GM21723 (cell line): ENCODE measurements at regions not wholly inside any gene's neighbourhood (a gene's known extent, or its start where the extent isn't known, plus 50 kb on each side); places are given as distances from the start of the nearest gene placed in this dataset.

Source experiments
- ATAC-seq: cut with Tn5 transposase; IDR thresholded peaks from one replicate; pipeline ENCODE4 v1.9.1; 2021; ENCODE audit warnings: mild to moderate bottlenecking, moderate library complexity; ENCODE audit not compliant: unreplicated experiment

DNA sequence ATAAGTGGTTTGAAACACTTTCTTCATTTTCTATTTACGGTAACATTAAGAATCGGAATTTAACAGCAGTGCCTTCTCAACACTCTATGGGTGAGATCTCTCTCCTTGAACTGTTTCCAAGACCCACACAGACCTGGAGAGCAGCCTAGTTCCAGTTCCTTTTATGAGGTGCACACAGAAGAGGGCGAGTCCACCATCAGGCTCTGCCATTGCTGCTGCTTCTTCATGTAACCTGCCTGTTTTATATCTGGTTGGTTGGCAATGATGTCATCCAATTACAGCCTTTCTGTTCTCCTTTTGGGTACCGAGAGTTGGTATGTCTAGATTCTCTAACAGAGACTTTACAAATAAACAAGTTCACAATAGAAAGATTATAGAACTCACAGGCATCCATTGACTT, 225.7 kb downstream of the UTP18 start:
- ATAC-seq: no peak

DNA sequence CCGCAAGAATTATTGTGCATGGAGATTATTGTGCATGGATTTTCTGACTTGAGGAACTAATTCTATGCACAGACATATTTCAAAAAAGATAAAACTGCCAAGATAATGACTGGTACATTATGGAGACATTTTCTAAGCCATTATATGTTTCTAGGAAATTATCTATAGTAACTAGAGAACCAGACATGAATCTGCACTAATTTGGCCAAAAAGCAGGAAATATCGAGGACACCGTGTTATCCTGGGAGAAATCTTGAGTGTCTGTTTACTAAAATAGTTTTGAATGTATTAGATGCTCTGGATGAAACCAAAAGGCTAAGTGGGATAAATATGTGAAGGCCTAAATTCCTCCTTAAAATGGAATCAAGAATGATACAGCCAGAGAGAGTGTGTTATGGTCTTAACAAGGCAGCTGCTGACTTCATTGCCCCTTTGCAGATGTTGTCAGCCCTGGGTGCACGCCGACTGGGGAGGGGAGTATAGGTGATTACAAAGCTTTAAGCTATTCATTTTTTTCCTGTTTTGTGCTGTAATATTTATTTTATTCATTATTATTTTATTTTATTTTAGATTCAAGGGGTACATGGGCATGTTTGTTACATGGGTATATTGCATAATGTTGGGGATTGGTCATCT, 226.7 kb downstream of the UTP18 start:
- no peak for ATAC-seq

DNA sequence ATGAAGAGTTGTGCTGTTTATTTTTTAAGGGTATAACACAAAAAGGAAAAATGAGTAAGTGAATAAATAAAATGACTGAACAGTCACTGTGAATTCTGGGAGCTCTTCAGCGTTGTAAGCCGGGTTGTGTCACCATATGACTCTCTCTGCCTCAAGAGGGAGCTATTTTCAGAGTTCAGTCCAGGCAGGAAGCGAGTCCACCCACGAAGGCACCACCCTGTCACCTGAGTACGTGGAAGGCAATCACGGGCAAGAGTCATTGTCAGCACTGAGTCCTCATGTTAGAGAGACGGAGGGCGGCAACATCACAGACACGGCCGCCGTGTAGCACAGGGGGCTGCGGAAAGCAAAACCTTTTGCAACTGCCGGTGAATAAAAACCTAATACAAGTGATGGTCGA, 227.6 kb downstream of the UTP18 start:
- no peak for ATAC-seq

DNA sequence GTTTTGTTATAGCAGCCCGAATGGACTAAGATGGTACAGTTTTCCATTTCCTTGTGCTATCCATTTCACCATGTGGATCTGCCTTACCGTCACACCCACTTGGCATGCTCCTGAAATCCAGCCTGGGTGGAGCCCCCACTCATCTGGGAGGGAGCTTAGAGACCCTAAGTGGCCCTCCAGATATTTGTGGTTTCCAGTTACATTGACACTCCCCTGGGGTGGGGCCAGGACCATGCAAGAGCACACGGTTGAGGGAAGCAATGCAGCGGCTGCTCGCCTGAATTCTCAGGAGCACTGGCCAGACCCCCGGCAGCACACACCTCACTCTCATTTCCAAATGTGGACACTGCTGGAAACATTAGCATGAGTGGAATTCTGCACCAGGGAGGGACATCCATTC, 231.1 kb downstream of the UTP18 start:
- ATAC-seq: no peak

DNA sequence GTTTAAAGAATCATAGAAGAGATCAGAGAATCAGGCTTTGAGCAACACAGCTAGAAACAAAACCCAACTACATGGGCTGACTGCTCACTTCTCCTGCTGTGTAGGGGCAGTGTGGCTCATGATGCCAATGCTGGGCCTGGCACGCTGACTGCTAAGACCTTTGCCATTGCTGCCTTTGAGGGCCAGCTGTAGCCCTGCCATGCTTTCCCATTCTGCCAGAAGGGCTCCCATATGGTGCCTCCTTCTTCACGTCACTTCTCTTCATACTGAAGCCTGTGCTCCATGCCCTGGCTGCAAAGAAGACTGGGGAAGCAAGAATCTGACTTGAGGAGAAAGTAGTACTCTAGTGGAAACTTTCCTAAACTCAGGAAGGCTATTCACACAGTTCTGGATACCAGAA, 232.9 kb downstream of the UTP18 start:
- ATAC-seq: no peak

DNA sequence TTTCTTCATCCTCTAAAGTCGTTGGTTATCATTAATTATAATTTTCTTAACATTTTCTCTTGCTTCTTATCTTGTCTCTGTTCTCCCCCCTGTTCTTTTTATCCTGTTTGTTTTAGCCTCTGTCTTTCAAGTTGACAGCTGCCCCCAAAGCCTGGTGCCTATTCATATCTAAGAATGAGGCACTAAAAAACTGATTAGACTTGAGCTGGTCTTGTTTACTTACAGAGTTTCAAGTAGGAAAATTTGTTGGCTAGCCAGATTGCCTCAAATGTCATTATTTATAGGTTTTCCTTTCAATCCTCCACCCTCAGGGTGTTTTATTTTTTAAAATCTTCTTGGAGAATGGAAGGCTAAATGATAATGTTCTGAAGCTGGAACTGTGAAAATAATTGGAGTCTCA, 236.0 kb downstream of the UTP18 start:
- ATAC-seq: no peak

DNA sequence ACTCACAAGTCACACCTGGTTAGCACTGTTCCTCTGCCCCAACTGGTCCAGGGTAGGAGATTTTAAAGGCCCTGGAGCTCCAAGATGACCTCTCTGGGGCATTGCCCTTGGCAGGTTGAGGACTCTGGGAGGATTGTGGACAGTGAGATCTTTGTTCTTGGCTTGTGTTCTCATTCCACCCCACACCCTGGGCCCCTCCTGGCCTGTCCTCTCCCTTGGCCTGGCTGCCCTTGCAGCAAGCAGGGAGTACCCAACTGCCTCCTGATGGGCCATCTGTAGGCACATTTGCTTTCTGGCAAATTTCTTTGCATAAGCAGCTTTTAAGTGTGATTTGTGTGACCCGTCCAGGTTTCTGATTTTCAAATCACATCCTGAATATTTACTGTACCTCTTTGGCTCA, 239.6 kb downstream of the UTP18 start:
- ATAC-seq: no peak

DNA sequence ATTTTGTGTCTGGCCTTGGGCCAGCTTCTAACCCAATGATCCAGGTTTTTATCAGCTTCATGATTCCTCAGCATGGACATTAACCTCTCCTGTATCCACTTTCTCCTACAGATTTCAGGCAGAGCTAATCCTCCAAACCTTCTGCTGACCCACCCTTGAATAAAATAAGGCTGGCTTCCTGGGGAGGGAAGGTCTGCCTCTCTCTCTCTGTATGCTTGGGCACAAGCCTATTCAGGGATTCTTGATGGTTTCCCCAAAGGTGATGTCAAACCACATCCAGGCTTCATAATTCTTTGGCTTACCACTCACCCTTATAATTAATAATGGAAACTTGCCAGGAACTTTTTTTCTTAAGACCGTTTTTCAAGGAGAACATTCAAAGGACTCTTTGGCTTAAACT, 240.1 kb downstream of the UTP18 start:
- no peak for ATAC-seq

DNA sequence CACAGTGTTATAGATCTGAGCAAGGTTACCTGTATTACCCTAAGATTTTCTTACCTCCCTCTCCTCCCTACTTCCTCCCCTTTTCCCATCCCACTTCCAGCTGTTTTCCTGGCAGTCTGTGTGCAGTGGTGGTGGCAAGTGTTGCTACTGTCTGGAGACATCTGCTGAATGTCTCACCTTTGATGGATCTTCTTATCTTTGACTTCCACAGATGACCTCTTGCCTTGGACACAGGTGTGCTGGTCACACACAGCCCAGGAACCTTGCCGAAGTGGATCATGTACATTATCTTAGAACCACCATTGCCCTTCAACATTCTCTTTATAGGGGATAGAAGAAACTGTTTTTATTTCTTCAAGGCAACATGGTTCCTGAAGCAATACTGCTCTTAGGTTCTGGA, 245.1 kb downstream of the UTP18 start:
- no peak for ATAC-seq

DNA sequence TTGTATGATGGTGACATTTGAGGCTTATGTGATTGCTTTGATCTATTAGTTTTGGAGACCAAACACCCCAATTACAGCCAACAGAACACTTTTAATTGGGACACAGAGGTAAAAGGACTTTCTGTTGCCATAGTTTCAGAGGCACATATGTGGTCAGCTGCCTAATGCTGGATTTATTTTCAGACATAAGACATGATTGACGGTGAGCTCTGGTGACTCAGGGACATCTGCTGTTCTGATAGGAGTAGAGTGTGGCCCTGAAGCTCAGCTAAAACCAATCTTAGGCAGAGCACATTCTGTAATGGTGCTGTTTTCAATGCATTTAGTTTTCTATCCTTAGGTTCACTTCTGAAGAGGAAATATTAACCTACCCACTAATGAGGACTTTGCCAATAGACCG, 247.1 kb downstream of the UTP18 start:
- ATAC-seq: no peak

DNA sequence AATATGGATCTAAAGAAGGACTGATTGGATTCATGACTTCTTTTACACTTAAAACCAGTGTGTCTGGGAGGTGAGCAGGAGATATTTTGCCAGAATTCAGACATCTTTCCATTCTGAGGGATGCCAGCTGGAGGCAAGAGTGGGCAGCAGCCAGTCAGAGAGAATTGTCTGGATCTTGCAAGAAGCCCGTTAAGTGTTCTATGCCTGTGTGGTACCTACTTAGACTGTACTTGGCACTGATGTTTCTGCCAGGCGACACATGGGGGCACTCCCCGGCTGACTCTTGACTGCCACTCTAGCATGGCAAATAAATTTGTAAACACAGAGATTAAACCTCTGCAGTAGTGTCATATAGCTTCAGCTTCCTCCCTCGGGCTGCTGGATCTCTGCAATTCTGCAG, 247.7 kb downstream of the UTP18 start:
- no peak for ATAC-seq

DNA sequence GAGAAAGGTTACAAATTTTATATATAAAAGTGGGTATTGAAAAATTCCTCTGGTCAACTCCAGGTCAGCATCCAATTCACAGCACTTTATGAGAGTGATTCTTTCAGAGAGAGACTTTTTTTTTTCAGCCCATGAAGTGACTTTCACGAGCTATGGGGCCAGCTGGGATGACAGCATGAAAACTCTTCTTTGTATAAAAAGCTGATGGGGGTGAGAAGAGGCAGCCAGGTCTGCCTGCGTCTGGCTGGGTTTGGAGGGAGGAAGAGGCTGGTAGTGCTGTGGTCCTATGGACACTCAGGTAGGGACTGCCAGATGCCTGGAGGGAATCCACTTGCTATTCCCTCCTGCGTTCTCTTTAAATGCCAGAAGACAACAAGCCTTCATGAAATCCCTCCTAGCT, 250.6 kb downstream of the UTP18 start:
- no peak for ATAC-seq

DNA sequence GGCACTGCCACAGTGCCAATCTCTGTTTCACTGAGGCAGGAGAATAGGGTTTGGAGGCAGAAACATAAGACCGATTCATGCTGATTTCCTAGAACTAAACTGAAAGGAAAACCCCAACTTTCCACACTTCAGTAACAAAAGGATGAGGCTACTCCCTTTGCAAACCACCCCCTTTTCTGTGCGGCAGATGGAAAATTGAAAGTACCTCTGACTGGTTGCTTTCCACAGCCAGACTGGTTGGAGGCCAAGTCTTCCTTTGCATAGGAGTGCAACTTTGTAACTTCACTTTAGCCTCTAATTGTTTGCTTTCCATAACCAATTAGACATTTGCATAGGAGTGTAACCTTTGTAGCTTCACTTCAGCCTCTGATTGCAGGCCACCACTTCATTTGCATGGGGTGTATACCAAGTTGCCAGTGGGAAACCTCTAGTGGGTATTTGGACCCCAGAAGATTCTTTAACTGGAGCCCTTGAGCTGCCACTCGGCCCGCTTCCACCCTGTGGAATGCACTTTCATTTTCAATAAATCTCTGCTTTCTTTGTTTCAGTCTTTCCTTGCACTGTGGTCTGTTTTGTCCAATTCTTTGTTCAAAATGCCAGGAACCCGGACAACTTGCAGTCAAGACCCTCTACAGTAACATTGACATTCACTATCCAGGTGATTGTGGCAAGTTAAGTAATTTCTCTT, 252.0 kb downstream of the UTP18 start:
- no peak for ATAC-seq

DNA sequence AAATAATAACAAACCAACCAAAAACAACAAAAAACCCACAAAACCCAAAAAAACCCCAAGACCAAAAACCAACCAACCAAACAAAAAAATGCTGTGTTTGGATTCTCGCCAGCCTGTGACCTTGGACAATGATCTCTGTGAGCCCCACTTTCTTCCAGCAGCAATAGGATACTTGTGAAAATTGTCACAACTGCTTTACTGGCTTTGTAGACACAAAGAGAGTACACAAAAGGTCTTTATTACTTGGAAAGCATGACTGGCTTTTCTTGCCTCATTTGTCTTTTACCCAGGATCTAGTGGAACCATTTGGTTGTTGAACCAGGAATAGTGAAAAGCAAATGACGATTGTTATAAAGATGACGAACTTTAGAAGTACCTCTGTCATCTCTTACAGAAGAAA, 256.6 kb downstream of the UTP18 start:
- ATAC-seq: no peak

DNA sequence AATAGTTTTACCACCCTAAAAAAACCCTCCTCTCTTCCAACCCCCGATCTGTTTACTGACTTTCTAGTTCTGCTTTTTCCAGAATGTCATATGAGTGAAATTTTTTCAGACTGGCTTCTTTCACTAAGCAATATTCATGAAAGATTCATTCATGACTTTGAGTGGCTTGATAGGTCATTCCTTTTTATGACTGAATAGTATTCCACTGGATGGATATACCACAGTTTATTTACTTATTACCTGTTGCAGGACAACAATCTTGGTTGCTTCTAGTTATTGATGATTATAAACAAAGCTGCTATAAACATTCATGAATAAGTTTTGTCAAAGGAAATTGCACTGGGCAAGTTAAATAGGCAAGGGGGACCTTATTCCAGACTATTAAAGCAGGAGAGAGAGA, 264.2 kb downstream of the UTP18 start:
- no peak for ATAC-seq

DNA sequence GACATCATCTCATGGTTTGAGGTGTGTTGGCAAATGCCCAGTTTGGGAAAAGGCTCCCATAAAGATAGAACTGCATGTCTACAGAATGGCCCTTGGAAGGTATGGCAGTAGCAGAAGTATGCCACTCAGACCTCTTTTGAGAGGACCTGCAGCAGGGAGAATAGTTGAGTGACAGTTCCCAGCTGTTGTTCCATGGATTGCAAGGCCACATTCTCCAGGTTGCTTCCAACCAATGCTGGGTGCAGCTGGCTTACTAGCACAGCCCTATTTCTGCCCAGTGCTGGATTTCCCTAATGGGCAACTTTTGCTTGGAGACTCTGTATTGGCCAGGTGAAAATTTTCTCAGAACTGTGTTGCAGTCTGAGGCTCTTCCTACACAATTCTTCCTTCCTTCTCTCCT, 266.2 kb downstream of the UTP18 start:
- no peak for ATAC-seq

DNA sequence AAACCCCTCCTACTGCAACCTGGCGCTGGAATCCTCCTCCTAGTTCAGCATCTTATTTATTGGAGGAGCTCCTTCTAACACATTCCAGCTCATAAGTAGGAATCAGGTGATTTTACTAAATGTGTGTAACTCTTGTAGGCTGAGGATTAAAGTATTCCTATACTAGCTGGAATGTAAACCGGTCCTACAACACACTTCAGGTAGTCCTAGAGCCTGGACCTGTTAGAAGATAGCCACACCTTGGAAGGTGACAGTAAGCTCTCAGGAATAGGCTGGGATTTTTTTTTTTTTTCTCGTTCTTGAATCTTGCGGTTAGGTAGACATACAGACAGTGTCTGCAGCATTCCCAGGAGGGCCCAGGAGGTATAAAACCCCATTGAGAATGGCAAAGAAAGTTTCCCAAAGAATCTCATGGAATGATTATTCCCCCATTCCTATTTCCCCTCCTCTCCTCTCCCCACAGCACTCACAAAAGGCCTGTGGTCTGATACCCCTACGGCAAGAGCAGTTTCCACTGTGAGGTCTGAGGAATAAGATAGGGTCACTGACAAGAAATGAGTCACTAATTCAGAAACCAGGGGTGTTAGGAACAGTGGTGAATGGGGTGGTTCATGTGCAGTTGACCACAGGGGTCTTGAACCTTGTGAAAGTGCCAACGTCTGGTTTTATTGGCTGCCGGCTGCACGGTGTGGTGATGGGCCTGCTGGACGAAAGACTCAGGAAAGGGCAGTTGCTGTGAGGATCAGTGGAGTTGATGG, 267.1 kb downstream of the UTP18 start:
- ATAC-seq: no peak

DNA sequence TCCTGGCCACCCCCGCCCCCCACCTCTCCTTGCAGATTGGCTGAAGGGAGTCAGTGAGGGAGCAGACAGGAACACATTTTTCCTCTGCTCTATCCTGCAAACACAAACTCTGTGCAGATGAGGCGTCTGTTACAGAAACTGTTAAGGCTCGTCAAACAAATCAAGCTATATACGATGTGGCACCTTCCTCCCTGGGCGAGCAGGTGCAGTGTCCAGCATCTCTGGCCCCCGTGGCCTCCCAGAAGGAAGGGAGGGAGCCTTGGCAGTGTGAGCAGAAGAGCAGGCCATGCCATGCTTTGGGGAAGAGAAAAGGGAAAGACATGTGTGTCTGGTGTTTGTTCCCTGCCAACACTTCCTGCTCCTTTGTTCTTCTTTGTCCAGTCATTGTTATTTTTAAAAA, 267.8 kb downstream of the UTP18 start:
- no peak for ATAC-seq

DNA sequence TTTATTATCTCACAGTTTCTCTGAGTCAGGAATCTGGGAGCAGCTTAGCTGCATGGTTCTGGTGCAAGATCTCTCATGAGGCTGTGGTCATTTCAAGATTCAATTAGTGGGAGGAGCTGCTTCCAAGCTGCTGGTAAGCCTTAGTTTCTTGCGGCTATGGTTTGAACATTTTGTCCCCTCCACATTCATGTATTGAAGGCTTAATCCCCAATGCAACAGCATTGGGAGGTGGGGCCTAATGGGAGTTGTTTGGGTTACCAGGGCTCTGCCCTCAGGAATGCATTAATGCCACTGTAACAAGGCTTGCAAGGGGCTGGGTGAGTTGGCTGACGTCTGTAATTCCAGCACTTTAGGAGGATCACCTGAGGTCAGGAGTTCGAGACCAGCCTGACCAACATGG, 272.9 kb downstream of the UTP18 start:
- ATAC-seq: no peak

DNA sequence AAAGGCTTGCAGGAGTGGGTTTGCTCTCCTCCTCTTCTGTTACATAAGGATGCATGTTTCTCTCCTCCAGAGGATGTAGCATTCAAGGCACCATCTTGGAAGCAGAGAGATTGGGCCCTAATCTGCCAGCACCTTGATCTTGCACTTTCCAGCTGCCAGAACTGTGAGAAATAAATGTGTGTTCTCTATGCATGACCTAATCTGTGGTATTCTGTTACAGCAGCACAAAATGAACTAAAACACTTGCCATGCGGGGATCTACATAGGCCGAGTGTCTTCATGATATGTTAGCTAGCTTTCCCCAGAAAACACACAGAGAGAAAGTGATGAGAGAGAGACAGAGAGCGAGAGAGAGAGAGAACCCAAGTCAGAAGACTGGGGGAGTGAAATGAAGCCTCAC, 273.5 kb downstream of the UTP18 start:
- no peak for ATAC-seq

DNA sequence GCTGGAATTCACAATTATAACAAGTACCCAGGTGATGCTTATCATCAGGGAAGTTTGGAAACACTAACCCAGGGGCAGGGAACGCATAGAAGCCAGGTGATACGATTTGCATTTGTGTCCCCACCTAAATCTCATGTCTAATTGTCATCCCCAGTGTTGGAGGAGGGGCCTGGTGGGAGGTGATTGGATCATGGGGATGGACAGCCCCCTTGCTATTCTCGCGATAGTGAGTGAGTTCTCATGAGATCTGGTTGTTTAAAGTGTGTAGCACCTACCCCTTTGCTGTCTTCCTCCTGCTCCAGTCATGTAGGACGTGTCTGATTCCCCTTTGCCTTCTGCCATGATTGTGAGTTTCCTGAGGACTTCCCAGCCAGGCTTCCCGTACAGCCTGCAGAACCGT, 276.3 kb downstream of the UTP18 start:
- no peak for ATAC-seq

DNA sequence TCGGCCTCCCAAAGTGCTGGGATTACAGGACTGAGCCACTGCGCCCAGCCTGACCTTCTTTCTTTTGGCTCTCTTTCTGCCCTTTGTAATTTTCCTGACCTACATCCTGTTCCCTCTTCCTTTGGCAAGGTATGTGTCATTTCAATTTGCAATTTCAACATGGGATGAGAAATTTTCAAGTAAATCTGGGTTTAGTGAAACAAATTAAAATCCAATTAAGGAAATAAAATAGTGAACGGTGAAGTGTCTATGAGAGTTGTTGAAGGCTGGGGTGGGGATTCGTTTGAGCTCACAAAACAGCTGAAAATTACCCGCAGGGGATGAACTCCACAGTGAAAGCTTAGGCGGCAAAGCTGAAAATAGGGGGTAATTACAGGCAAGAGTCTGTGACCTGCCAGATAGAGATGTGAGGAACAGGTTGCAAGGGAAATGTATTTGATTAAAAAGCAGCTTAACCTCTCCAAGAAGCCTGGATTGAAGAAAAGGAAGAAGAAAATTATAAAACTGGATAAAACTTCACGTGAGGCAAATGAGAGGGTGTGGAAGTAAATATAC, 277.7 kb downstream of the UTP18 start:
- no peak for ATAC-seq
